OCI-LY3 (cell line): ENCODE measurements at regions not wholly inside any gene's neighbourhood (a gene's known extent, or its start where the extent isn't known, plus 50 kb on each side); places are given as distances from the start of the nearest gene placed in this dataset.

Source experiments
- H2AFZ ChIP-seq: fragments of 200-600, 300-600 bp; shearing (Covaris generic); 2 replicates; pipeline ENCODE4 v1.6.0; 2014; ENCODE audit warnings: antibody characterized with exemption, low read depth, low read length
- H3K27ac ChIP-seq: fragments of 200-600, 300-600 bp; sonication (generic); 2 replicates; pipeline ENCODE4 v1.5.1; 2014; ENCODE audit warnings: mild to moderate bottlenecking, low read length, moderate library complexity, mixed read lengths
- H3K27me3 ChIP-seq: fragments of 200-600, 300-600 bp; sonication (generic); 2 replicates; pipeline ENCODE4 v1.6.1; 2014; ENCODE audit warnings: low read depth, low read length, mixed read lengths
- H3K36me3 ChIP-seq: fragments of 200-600, 300-600 bp; sonication (generic); replicated peaks from 2 replicates; pipeline ENCODE3; 2014; ENCODE audit warnings: low read depth, low read length, mixed read lengths
- H3K4me1 ChIP-seq: fragments of 300-600, 200-600 bp; sonication (generic); 2 replicates; pipeline ENCODE4 v1.6.1; 2014; ENCODE audit warnings: low read length, mixed read lengths
- H3K4me2 ChIP-seq: fragments of 200-600, 300-600 bp; sonication (generic); 2 replicates; pipeline ENCODE4 v1.6.1; 2014; ENCODE audit warnings: low read length, mixed read lengths
- H3K4me3 ChIP-seq: fragments of 300-600, 200-600 bp; sonication (generic); 2 replicates; pipeline ENCODE4 v1.5.1; 2014; ENCODE audit warnings: antibody characterized with exemption, mild to moderate bottlenecking, low read length, moderate library complexity
- H3K79me2 ChIP-seq: fragments of 300-600, 200-600 bp; shearing (Covaris generic); 2 replicates; pipeline ENCODE4 v1.6.1; 2014; ENCODE audit warnings: mild to moderate bottlenecking, low read length, mixed read lengths
- H3K9ac ChIP-seq: fragments of 300-600, 200-600 bp; shearing (Covaris generic); 2 replicates; pipeline ENCODE4 v1.6.0; 2014; ENCODE audit warnings: mild to moderate bottlenecking, low read length, moderate library complexity
- H3K9me3 ChIP-seq: fragments of 200-600, 300-600 bp; shearing (Covaris generic); 2 replicates; pipeline ENCODE4 v1.6.1; 2014; ENCODE audit warnings: low read length, mixed read lengths; ENCODE audit not compliant: insufficient read depth
- H4K20me1 ChIP-seq: fragments of 200-600, 300-600 bp; sonication (generic); 2 replicates; pipeline ENCODE4 v1.6.1; 2016; ENCODE audit warnings: low read length, mixed read lengths; ENCODE audit not compliant: insufficient read depth
- EZH2phosphoT487 ChIP-seq: fragments of 200-600 bp; shearing (Covaris generic); IDR thresholded peaks from 2 replicates; pipeline ENCODE4 v1.6.1; 2018; ENCODE audit warnings: antibody characterized with exemption, mixed run types, low read depth
- TF ChIP-seq, protein P1 (sequence below): fragments of 200-600, 300-600 bp; sonication (generic); IDR thresholded peaks from 2 replicates; pipeline ENCODE4 v1.5.1; 2014; ENCODE audit warnings: antibody characterized with exemption, low read length, low read depth

GRCh38 chr12:37733856-37734255, 582.7 kb upstream of the ALG10B start:
- Histone ChIP-seq H3K79me2 (no peaks in the 10 kb centered on the region), H3K9ac (no peak overlapping the region), H3K9me3 (no peaks in the 10 kb centered on the region), H3K27ac (no peak overlapping the region), H3K4me1 (no peaks in the 10 kb centered on the region), H3K36me3 (no peaks in the 10 kb centered on the region), H3K4me3 (no peak overlapping the region), H2AFZ (no peak overlapping the region), H4K20me1 (no peaks in the 10 kb centered on the region), H3K4me2 (no peak overlapping the region), H3K27me3 (no peaks in the 10 kb centered on the region)
- TF ChIP-seq EZH2phosphoT487 = no peak
- TF ChIP-seq, protein P1, sequence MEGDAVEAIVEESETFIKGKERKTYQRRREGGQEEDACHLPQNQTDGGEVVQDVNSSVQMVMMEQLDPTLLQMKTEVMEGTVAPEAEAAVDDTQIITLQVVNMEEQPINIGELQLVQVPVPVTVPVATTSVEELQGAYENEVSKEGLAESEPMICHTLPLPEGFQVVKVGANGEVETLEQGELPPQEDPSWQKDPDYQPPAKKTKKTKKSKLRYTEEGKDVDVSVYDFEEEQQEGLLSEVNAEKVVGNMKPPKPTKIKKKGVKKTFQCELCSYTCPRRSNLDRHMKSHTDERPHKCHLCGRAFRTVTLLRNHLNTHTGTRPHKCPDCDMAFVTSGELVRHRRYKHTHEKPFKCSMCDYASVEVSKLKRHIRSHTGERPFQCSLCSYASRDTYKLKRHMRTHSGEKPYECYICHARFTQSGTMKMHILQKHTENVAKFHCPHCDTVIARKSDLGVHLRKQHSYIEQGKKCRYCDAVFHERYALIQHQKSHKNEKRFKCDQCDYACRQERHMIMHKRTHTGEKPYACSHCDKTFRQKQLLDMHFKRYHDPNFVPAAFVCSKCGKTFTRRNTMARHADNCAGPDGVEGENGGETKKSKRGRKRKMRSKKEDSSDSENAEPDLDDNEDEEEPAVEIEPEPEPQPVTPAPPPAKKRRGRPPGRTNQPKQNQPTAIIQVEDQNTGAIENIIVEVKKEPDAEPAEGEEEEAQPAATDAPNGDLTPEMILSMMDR = no peak
